H54 (cell line): ENCODE measurements at regions not wholly inside any gene's neighbourhood (a gene's known extent, or its start where the extent isn't known, plus 50 kb on each side); places are given as distances from the start of the nearest gene placed in this dataset.

Experiments used
- DNase-seq: peaks from one replicate; pipeline ENCODE4 v3.0.0; 2011; ENCODE audit warnings: low spot score, mixed read lengths; ENCODE audit not compliant: insufficient read length
- FAIRE-seq: peaks from 3 replicates; lab custom pipeline; 2011; peaks lifted over from hg19 to GRCh38; lab: Jason Lieb, UNC
- POLR2A ChIP-seq: IDR thresholded peaks from 2 replicates; pipeline ENCODE4 v1.6.1; 2011; ENCODE audit warnings: low read depth, mild to moderate bottlenecking, low read length

- no peak for TF ChIP-seq POLR2A
- no peak for DNase-seq
- FAIRE-seq = no peak
Measured at GRCh38 chr2:12217175-12217574, 470.7 kb downstream of the LPIN1 start.

- DNase-seq = no peak
- FAIRE-seq = no peak
- TF ChIP-seq POLR2A = no peak
Measured at GRCh38 chr2:12219761-12220160, 473.3 kb downstream of the LPIN1 start.

- no peak for TF ChIP-seq POLR2A
- FAIRE-seq (no peak), DNase-seq (no peak)
Measured at GRCh38 chr2:12221584-12221983, 475.2 kb downstream of the LPIN1 start.

- FAIRE-seq (no peak), DNase-seq (no peak)
- no peak for TF ChIP-seq POLR2A
Measured at GRCh38 chr2:12222554-12222953, 476.1 kb downstream of the LPIN1 start.

GRCh38 chr2:12223732-12224131, 477.3 kb downstream of the LPIN1 start:
- DNase-seq = no peak
- TF ChIP-seq POLR2A = no peak
- no peak for FAIRE-seq

- FAIRE-seq = no peak
- DNase-seq = no peak
- TF ChIP-seq POLR2A = no peak
Measured at GRCh38 chr2:12226653-12227052, 480.2 kb downstream of the LPIN1 start.

- no peak for TF ChIP-seq POLR2A
- FAIRE-seq (peak; percentile 58), DNase-seq (no peak)
Measured at GRCh38 chr2:12227941-12228608, 481.6 kb downstream of the LPIN1 start.

- FAIRE-seq = no peak
- DNase-seq = no peak
- TF ChIP-seq POLR2A = no peak
Measured at GRCh38 chr2:12231288-12231687, 484.9 kb downstream of the LPIN1 start.

GRCh38 chr2:12232876-12233275, 483.9 kb upstream of the TRIB2 start:
- FAIRE-seq = no peak
- no peak for TF ChIP-seq POLR2A
- DNase-seq = no peak

GRCh38 chr2:12236136-12236844, 480.4 kb upstream of the TRIB2 start:
- TF ChIP-seq POLR2A = no peak
- no peak for FAIRE-seq

GRCh38 chr2:12240206-12240605, 476.5 kb upstream of the TRIB2 start:
- no peak for DNase-seq
- no peak for FAIRE-seq
- no peak for TF ChIP-seq POLR2A

More at GRCh38 chr2:12236136-12236844, 480.4 kb upstream of the TRIB2 start:
- DNase-seq = no peak

- no peak for TF ChIP-seq POLR2A
- no peak for DNase-seq
- FAIRE-seq = no peak
Measured at GRCh38 chr2:12243381-12243780, 473.4 kb upstream of the TRIB2 start.

GRCh38 chr2:12244070-12244469, 472.7 kb upstream of the TRIB2 start:
- peak; percentile 66 for FAIRE-seq
- no peak for DNase-seq
- TF ChIP-seq POLR2A = no peak

- no peak for TF ChIP-seq POLR2A
- FAIRE-seq (no peak), DNase-seq (no peak)
Measured at GRCh38 chr2:12251121-12251520, 465.6 kb upstream of the TRIB2 start.

GRCh38 chr2:12251749-12252148, 465.0 kb upstream of the TRIB2 start:
- no peak for TF ChIP-seq POLR2A
- no peak for DNase-seq
- peak; percentile 33 for FAIRE-seq
